CD4-positive, CD25-positive, alpha-beta regulatory T cell (primary cell): ENCODE measurements at regions not wholly inside any gene's neighbourhood (a gene's known extent, or its start where the extent isn't known, plus 50 kb on each side); places are given as distances from the start of the nearest gene placed in this dataset.

Source experiments
- ATAC-seq, 2 donors: fragments of 150-1000 bp; cut with Tn5 transposase; one replicate each; pipeline ENCODE4 v1.10.0; 2021; ENCODE audit warnings: low read depth in 2 of 2, moderate number of reproducible peaks in 2 of 2, moderate library complexity in 1 of 2
- DNase-seq, 3 donors: peaks; one replicate each; pipeline versions ENCODE4 v3.0.0 to v3.0.0-alpha.2; 2012 to 2022; ENCODE audit warnings: mixed read lengths in 1 of 3
- H3K27ac ChIP-seq: one replicate; pipeline ENCODE4 v1.7.0; 2013; ENCODE audit warnings: mild to moderate bottlenecking, low read length; ENCODE audit not compliant: insufficient read depth, poor library complexity, severe bottlenecking
- H3K27me3 ChIP-seq: one replicate; pipeline ENCODE4 v1.7.0; 2013; ENCODE audit warnings: low read length; ENCODE audit not compliant: control insufficient read depth, insufficient read depth
- H3K36me3 ChIP-seq: one replicate; pipeline ENCODE4 v1.7.0; 2013; ENCODE audit warnings: mild to moderate bottlenecking, low read length, moderate library complexity; ENCODE audit not compliant: control insufficient read depth, insufficient read depth
- H3K4me1 ChIP-seq: 2 replicates; pipeline ENCODE4 v1.7.0; 2013; ENCODE audit warnings: mild to moderate bottlenecking, low read length; ENCODE audit not compliant: insufficient read depth, control insufficient read depth, poor library complexity, severe bottlenecking
- H3K4me3 ChIP-seq: one replicate; pipeline ENCODE4 v1.7.0; 2013; ENCODE audit warnings: low read depth, mild to moderate bottlenecking, low read length, moderate library complexity
- H3K9me3 ChIP-seq, 2 experiments: 1 replicate in 1 of 2; 2 replicates in 1 of 2; pipeline ENCODE4 v1.7.0; 2013; ENCODE audit warnings: low read length in 2 of 2, mild to moderate bottlenecking in 1 of 2, moderate library complexity in 1 of 2; ENCODE audit not compliant: control insufficient read depth in 2 of 2
- H3K27ac Mint-ChIP-seq, 3 donors: one replicate each; pipeline ENCODE4 v1.8.0; 2020 to 2022; ENCODE audit warnings: mild to moderate bottlenecking in 3 of 3, mixed read lengths in 3 of 3, moderate library complexity in 2 of 3
- H3K27me3 Mint-ChIP-seq: one replicate; pipeline ENCODE4 v1.8.0; 2022; ENCODE audit warnings: mild to moderate bottlenecking, mixed read lengths
- H3K36me3 Mint-ChIP-seq: one replicate; pipeline ENCODE4 v1.8.0; 2020; ENCODE audit warnings: mixed read lengths
- H3K4me1 Mint-ChIP-seq, 4 donors: one replicate each; pipeline ENCODE4 v1.8.0; 2020 to 2022; ENCODE audit warnings: mixed read lengths in 4 of 4, mild to moderate bottlenecking in 1 of 4
- H3K4me3 Mint-ChIP-seq, 4 donors: one replicate each; pipeline ENCODE4 v1.8.0; 2020 to 2022; ENCODE audit warnings: mild to moderate bottlenecking in 4 of 4, mixed read lengths in 4 of 4, moderate library complexity in 3 of 4
- H3K9me3 Mint-ChIP-seq, 7 donors: one replicate each; pipeline ENCODE4 v1.8.0; 2020 to 2022; ENCODE audit warnings: mixed read lengths in 7 of 7, mild to moderate bottlenecking in 3 of 7, moderate library complexity in 2 of 7

GRCh38 chr5:174596429-174596828, 128.0 kb upstream of the MSX2 start:
- no peak for DNase-seq
- H3K4me1 ChIP-seq: no peaks in the 10 kb centered on the region
- peaks cover 0 to 5% (median 0%) of the 10 kb centered on the region in 7 donors for H3K9me3 Mint-ChIP-seq
- no peak overlapping the region for H3K27ac ChIP-seq
- H3K27ac Mint-ChIP-seq: peak overlapping the region in 1 of 3 donors; percentile 45
- no peaks in the 10 kb centered on the region for H3K36me3 Mint-ChIP-seq
- no peak for ATAC-seq
- H3K4me3 ChIP-seq: no peak overlapping the region
- no peak overlapping the region for H3K4me3 Mint-ChIP-seq
- H3K36me3 ChIP-seq: no peaks in the 10 kb centered on the region
- H3K27me3 ChIP-seq: no peaks in the 10 kb centered on the region
- peaks cover 9% of the 10 kb centered on the region for H3K27me3 Mint-ChIP-seq
- peaks cover 0 to 4% (median 0%) of the 10 kb centered on the region in 4 donors for H3K4me1 Mint-ChIP-seq
- H3K9me3 ChIP-seq: no peaks in the 10 kb centered on the region

DNA sequence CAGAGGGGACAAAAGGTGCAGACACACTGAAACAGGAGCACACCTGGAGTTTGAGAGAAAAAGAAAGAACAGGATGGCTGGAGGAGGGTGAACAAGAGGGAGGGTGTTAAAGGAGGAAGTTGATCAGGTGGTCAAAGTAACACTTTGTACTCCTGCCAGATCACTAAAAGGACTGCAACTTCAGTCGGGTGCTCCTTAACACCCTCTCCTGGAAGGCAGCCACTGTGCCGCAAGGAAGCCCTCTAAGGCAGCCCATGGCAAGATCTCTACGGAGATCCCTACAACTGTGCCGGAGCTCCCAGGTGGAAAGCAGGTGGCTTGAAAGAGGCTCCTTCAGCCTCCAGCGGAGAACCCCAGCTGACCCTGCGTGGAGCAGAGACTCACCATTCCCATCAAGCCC, 124.4 kb upstream of the MSX2 start:
- H3K4me1 Mint-ChIP-seq: peaks cover 0 to 4% (median 0%) of the 10 kb centered on the region in 4 donors
- no peak for ATAC-seq
- H3K4me3 Mint-ChIP-seq: no peak overlapping the region

GRCh38 chr5:174601946-174602345, 122.4 kb upstream of the MSX2 start:
- H3K4me1 Mint-ChIP-seq: peaks cover 0 to 4% (median 0%) of the 10 kb centered on the region in 4 donors
- peaks cover 0 to 3% (median 0%) of the 10 kb centered on the region in 7 donors for H3K9me3 Mint-ChIP-seq
- peaks cover 4% of the 10 kb centered on the region for H3K27me3 Mint-ChIP-seq
- no peak overlapping the region for H3K4me3 Mint-ChIP-seq
- H3K27ac ChIP-seq: no peak overlapping the region
- no peak overlapping the region for H3K4me3 ChIP-seq
- H3K36me3 ChIP-seq: no peaks in the 10 kb centered on the region
- H3K4me1 ChIP-seq: no peaks in the 10 kb centered on the region
- DNase-seq (no peak), ATAC-seq (no peak)
- H3K27me3 ChIP-seq: no peaks in the 10 kb centered on the region
- H3K36me3 Mint-ChIP-seq: no peaks in the 10 kb centered on the region
- no peaks in the 10 kb centered on the region for H3K9me3 ChIP-seq
- H3K27ac Mint-ChIP-seq: no peak overlapping the region

More for the DNA sequence above, 124.4 kb upstream of the MSX2 start:
- no peak overlapping the region for H3K27ac Mint-ChIP-seq
- H3K27ac ChIP-seq: no peak overlapping the region
- no peaks in the 10 kb centered on the region for H3K9me3 ChIP-seq
- peaks cover 0 to 2% (median 1%) of the 10 kb centered on the region in 7 donors for H3K9me3 Mint-ChIP-seq
- H3K4me3 ChIP-seq: no peak overlapping the region
- no peaks in the 10 kb centered on the region for H3K36me3 ChIP-seq
- peaks cover 9% of the 10 kb centered on the region for H3K27me3 Mint-ChIP-seq
- no peaks in the 10 kb centered on the region for H3K27me3 ChIP-seq
- H3K36me3 Mint-ChIP-seq: no peaks in the 10 kb centered on the region
- no peak for DNase-seq
- H3K4me1 ChIP-seq: no peaks in the 10 kb centered on the region

DNA sequence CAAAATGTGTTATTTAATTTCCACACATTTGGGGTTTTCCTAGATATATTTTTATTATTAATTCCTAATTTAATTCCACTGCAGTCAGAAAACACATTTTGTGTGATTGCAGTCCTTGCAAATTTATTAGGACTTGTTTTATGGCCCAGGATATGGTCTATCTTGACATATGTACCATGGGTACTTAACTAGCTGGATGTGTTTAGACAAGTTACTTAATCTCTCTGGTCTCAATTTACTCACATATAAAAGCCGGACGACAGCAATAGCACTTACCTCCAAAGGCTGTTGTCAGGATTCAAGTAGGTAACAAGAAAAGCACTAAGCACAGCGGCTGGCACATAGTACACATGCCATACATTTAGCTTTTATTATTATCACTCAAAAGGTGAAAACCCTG, 118.2 kb upstream of the MSX2 start:
- Histone ChIP-seq H3K27ac (no peak overlapping the region), H3K4me1 (no peaks in the 10 kb centered on the region), H3K9me3 (no peaks in the 10 kb centered on the region), H3K27me3 (no peaks in the 10 kb centered on the region), H3K4me3 (no peak overlapping the region), H3K36me3 (no peaks in the 10 kb centered on the region)
- Mint-ChIP-seq H3K36me3 (no peaks in the 10 kb centered on the region), H3K27ac (no peak overlapping the region), H3K27me3 (no peaks in the 10 kb centered on the region), H3K9me3 (peaks cover 0 to 3% (median 0%) of the 10 kb centered on the region in 7 donors), H3K4me1 (no peaks in the 10 kb centered on the region), H3K4me3 (no peak overlapping the region)
- DNase-seq: no peak
- ATAC-seq: no peak

DNA sequence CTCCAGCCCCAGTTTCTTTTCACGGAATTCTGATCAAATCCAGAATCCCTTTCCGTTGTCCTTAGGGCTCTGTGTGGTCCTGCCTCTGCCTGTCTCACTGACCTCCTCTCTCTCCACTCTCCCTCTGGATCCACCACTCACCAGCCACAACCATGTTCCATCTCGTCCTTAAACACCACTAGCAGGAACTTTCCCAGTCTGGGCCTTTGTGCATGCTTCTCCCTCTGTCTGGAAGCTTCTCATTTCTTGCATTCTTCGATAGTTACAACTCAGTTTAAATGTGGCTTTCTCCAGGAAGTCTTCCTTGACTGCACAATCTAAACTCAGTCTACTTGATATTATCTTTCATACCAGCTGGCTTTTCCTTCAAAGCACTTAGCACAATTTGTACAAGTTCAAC, 117.7 kb upstream of the MSX2 start:
- ATAC-seq (no peak), DNase-seq (no peak)
- Mint-ChIP-seq H3K27me3 (no peaks in the 10 kb centered on the region), H3K4me3 (no peak overlapping the region), H3K9me3 (peaks cover 0 to 3% (median 0%) of the 10 kb centered on the region in 7 donors), H3K4me1 (no peaks in the 10 kb centered on the region), H3K36me3 (no peaks in the 10 kb centered on the region), H3K27ac (no peak overlapping the region)
- Histone ChIP-seq H3K27ac (no peak overlapping the region), H3K9me3 (no peaks in the 10 kb centered on the region), H3K4me3 (no peak overlapping the region), H3K36me3 (no peaks in the 10 kb centered on the region), H3K27me3 (no peaks in the 10 kb centered on the region), H3K4me1 (no peaks in the 10 kb centered on the region)

DNA sequence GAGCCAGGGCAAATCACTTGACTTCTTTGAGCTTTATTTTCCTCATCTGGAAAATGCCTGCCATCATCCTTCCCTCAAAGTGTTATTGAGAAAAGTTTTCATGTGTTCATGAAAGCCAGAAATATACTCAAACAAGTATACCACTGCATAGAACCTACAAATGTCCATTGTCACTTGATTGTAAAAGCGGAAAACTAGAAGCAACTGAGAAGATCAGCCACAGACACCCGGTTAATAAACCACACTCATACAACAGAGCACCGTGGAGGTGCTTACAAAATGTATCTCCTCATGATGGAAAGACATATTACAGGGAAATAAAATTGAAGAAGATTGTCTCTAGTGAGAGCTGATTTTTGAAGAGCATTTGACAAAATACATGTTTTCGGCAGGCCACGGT, 117.2 kb upstream of the MSX2 start:
- no peaks in the 10 kb centered on the region for H3K36me3 Mint-ChIP-seq

DNA sequence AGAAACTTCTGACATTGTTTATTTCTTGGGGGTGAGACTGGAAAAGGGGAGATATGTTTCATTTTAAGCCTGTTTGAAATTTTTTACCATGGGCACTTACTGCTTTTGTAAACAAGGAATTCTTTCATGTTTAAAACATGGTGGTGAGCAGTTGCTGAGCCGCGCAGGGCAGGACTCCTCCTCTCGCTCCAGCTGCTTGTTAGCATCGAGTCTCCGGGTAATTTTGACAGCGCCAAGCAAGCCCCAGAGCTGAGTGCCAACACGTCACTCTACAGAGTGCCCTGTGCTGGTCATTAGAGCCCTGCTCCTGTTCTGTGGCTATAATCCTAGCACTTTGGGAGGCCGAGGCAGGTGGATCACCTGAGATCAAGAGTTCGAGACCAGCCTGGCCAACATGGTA, 116.5 kb upstream of the MSX2 start:
- no peaks in the 10 kb centered on the region for H3K27me3 ChIP-seq
- Mint-ChIP-seq H3K4me3 (no peak overlapping the region), H3K9me3 (peaks cover 0 to 3% (median 0%) of the 10 kb centered on the region in 7 donors), H3K36me3 (no peaks in the 10 kb centered on the region), H3K27me3 (no peaks in the 10 kb centered on the region), H3K27ac (no peak overlapping the region), H3K4me1 (no peaks in the 10 kb centered on the region)
- DNase-seq (no peak), ATAC-seq (no peak)
- H3K4me1 ChIP-seq: no peaks in the 10 kb centered on the region
- no peak overlapping the region for H3K4me3 ChIP-seq
- H3K9me3 ChIP-seq: no peaks in the 10 kb centered on the region
- no peaks in the 10 kb centered on the region for H3K36me3 ChIP-seq
- no peak overlapping the region for H3K27ac ChIP-seq

More for the DNA sequence above, 117.2 kb upstream of the MSX2 start:
- Mint-ChIP-seq H3K27me3 (no peaks in the 10 kb centered on the region), H3K9me3 (peaks cover 0 to 3% (median 0%) of the 10 kb centered on the region in 7 donors), H3K4me1 (no peaks in the 10 kb centered on the region), H3K4me3 (no peak overlapping the region), H3K27ac (no peak overlapping the region)
- Histone ChIP-seq H3K4me3 (no peak overlapping the region), H3K27me3 (no peaks in the 10 kb centered on the region), H3K9me3 (no peaks in the 10 kb centered on the region), H3K27ac (no peak overlapping the region), H3K4me1 (no peaks in the 10 kb centered on the region), H3K36me3 (no peaks in the 10 kb centered on the region)
- no peak for ATAC-seq
- no peak for DNase-seq

- no peaks in the 10 kb centered on the region for H3K36me3 ChIP-seq
- no peak for DNase-seq
- no peaks in the 10 kb centered on the region for H3K4me1 Mint-ChIP-seq
- H3K27me3 ChIP-seq: no peaks in the 10 kb centered on the region
- no peaks in the 10 kb centered on the region for H3K4me1 ChIP-seq
- no peak for ATAC-seq
- no peak overlapping the region for H3K27ac ChIP-seq
- H3K4me3 ChIP-seq: no peak overlapping the region
- H3K4me3 Mint-ChIP-seq: no peak overlapping the region
- no peaks in the 10 kb centered on the region for H3K36me3 Mint-ChIP-seq
- peaks cover 0 to 3% (median 0%) of the 10 kb centered on the region in 7 donors for H3K9me3 Mint-ChIP-seq
- H3K9me3 ChIP-seq: no peaks in the 10 kb centered on the region
- H3K27me3 Mint-ChIP-seq: no peaks in the 10 kb centered on the region
- H3K27ac Mint-ChIP-seq: no peak overlapping the region
Observed at GRCh38 chr5:174608631-174609097, 115.7 kb upstream of the MSX2 start.
